ENCODE measurements at regions not wholly inside any gene's neighbourhood (a gene's known extent, or its start where the extent isn't known, plus 50 kb on each side); places are given as distances from the start of the nearest gene placed in this dataset.

DNA sequence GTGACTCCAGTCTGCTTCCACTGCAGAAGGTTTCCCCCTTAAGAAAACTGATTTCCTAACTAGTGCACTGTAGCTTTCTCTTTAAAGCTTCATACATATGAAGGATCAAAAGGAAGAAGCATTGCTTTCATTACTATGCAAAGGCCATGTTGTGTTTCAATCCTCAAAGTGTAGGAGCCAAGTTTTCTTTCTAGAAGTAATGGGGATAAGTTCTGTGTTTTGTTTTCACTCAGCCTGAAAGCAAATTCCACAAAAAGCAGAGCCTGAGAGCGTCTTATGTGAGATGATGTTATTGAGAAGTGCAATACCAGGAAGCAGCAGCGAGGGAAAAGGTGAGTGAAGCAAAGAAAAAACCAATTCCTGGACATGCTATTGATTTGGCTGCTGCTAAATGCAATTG, 99.7 kb downstream of the GMNC start:
- TF ChIP-seq CTCF (IDR thresholded peaks at IDR 0.05; ENCODE audit: low read depth, low read length) (no peak), MYC (IDR thresholded peaks at IDR 0.05; ENCODE audit: low read depth, low read length) (no peak)
- TF ChIP-seq, protein P1, sequence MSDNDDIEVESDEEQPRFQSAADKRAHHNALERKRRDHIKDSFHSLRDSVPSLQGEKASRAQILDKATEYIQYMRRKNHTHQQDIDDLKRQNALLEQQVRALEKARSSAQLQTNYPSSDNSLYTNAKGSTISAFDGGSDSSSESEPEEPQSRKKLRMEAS (IDR thresholded peaks at IDR 0.05; ENCODE audit: low read depth, low read length) = no peak

Data from NB4 (cell line).